HG03135 (cell line): ENCODE measurements at regions not wholly inside any gene's neighbourhood (a gene's known extent, or its start where the extent isn't known, plus 50 kb on each side); places are given as distances from the start of the nearest gene placed in this dataset.

Experiments used
- ATAC-seq: cut with Tn5 transposase; IDR thresholded peaks from one replicate; pipeline ENCODE4 v1.9.1; 2021; ENCODE audit warnings: mild to moderate bottlenecking, moderate library complexity; ENCODE audit not compliant: unreplicated experiment

DNA sequence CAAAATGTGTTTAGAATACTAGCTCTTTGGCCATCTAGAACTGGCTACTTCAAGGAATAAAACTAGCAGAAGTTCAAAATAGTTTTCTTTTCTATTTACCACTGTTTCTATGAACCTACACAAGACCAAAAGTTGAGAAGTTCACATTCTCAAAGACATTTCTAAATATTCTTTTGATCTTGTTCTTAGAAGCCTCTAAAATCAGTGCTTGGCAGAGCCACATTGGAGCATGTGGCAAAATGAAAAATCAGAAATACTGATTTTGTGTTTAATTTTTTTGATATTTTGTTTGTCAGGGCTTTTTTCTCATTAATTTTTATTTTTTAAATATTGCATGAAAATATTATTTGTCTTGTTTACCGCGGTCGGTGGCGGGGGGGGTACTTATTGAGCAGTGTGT lies 853.8 kb upstream of the INTU start:
- ATAC-seq: no peak

DNA sequence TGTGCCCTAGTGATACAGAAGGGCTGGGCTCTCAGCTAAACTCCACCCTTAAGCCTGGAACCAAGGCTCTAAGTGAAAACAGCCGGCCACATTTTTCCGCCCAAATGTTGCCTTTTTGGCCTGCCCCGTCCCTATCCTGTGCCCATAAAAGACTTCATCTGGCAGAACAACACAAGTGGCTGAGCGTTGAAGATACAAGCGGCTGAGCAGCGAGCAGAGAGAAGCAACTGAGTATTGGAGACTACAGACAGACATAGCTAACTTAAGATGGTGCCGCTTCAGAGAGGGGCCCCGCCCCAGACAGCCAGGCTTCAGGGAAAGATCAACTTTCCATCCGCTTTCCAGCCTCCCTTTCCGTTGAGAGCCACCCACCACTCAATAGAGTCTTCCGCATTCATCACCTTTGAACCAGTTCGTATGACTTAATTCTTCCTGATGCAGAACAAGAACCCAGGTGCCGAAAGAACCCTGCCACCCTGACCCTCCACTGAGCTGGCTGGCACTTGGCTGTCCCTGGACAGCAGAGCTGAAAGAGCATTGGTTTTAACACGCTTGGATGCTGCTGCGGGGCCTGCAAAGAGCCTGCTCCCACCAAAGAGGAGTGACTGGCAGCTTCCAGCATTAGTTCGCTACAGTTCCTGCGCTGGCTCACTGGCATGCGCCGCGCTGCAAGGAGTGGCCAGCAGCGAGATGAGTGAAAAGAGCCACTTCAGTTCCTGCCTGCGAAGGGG lies 853.2 kb upstream of the INTU start:
- no peak for ATAC-seq

DNA sequence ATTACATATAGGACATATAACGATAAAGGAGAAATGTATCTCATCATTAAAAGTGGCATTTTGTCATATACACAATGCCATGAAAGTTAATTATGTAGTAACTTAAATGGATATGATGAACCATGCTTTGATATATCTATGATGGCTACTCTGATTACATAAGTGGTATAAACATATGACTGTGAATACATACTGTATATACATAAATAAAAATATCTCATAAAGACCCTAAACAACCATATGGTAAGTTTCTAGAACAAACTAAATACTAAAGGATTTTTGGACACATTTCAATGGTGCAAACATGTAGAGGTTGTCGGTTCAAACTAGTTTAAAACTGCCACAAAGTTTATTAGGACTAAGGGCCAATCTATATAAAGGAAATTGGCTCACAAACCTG lies 849.6 kb upstream of the INTU start:
- ATAC-seq: no peak

DNA sequence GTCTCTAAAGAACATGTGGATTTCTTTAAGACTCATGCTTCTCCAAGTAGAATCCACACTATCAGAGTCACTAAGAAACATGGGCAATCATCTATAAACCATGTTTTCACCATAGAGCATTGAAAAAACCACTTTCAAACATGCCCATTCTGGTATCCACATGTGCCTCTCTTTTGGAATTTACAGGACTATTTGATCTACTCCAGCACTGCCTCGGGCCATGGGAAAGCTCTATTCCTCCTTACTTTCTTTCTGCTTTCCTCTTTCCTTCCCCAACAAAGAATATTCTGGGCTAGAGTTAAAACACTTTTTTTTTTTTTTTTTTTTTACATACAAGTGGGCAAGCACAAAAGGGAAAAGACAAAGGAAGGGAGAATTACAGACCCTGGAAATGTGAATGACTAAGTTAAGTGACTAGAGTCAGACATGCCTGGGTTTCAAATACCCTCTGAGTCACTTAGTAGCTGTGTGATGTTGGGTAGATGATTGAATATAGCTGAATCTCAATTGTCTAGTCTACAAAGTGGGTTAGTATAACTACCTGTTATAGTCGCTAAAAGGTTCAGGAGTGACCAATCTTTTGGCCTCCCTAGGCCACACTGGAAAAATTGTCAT lies 847.7 kb upstream of the INTU start:
- no peak for ATAC-seq

DNA sequence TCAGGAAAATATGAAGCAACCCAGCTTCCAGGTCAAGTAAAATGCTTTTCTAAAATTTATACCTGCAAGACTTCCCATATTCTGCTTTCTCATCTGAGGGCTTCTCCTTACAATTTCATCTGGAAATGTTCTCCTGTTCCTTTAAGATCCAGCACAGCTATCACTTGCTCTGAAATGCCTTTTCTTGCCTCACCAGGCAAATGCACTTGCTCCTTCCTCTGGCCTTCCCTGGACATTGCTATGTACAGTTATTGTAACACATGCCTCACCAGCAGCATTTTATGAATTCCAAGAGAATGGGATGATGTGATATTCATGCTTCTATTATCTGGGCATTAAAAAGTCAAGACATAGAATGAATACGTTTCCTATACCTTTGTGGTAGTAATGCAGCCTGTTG lies 842.1 kb upstream of the INTU start:
- ATAC-seq: no peak

DNA sequence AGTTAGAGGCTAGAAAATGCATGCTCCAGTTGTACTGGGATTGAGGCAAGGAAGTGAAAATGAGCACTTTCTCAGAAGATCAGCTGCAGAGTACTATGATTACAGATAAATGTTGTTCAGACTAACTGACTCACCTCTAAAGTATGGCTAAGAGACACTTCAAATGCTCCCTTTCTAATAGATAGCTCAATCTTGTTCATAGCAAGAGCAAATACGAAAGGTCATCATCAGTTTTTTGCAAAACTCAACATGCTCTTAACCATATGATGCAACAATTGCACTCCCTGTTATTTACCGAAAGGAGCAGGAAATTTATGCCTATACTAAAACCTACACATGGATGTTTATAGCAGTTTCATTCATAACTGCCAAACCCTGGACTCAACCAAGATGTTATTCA lies 838.4 kb upstream of the INTU start:
- no peak for ATAC-seq

DNA sequence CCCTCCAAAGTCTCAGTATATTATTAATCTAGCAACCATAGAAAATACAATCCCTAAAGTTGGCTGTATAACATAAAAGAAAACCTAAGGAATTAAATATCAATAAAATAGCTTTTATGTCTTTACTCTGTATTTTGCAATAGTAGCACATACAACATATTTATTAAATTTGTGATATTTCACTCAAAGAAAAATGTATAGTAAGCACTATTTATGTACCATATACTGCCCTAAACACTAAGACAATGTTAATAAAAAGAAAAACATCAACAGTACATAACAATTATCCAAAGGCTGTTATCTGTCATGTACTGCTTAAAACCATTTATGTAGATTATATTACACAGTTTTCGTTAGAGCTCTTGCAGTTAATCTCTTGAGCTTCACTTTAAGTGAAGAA lies 834.5 kb upstream of the INTU start:
- ATAC-seq: no peak

DNA sequence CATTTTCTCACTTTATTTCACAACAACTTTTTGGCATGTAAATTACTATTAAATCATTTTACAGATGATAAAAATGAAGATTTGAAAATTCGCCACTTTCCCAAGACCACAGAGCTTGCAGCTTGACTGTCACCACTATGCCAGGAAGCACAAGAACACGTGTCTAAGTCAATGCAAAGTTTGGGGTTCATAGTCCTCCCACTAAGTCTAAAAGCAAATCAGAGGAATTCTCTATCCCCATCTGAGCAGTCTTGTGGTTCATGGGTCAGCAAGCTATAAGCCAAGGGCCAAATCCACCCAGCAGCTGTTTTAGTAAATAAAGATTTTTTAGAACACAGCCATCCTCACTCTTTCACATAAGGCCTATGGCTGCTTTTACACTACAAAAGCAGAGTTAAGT lies 833.3 kb upstream of the INTU start:
- no peak for ATAC-seq

DNA sequence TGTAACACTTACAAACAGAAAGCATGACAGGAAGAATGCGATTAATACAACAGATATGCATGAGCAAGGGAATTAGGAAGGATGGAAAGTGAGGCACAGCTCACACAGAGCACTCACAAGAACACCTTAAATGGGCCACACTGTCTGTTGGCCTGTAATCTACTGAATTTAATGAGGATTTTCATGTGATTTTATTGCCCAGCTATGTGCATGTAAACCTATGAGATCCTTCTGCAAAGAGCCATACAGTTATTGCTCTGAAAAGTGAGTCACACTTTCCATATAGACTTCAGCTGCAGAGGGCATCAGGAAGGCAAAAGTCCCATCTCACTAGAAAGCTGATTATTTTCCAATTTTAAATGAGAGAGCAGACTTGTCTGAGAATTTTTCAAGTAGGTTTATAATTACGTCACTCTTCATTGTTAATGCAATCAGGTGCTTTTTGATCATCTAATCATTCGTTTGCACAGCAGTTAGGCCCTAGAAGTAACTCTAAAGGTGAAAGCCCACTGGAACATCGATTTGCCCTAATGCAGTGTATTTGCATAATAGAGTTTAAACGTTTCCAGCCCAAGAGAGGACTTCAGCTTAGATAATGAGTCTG lies 832.7 kb upstream of the INTU start:
- ATAC-seq: no peak

DNA sequence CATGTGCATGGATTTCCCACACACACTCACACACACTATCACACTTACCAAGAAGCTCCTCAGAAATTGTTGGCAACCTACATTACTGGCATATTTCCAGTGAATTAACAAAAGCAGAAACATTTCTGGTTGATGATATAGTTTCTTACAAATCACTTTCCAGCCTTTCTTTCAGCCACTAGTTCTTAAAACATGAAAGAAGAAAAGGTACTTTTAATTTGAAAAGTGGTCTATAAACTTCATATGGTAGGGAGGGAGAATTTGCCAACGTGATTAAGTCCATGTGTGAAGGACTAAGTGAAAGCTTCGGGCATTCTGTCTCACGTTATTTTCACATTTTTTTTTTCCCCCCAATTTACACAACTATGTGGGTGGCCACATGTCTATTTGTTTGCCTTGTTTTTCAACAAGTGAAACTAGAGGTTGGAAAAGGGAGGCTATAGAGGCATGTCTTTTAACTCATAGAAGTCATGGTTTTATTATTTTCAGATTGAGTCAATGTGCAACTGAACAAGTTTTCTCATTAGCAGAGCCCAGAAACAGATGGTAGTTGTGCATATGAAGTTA lies 832.1 kb upstream of the INTU start:
- no peak for ATAC-seq

DNA sequence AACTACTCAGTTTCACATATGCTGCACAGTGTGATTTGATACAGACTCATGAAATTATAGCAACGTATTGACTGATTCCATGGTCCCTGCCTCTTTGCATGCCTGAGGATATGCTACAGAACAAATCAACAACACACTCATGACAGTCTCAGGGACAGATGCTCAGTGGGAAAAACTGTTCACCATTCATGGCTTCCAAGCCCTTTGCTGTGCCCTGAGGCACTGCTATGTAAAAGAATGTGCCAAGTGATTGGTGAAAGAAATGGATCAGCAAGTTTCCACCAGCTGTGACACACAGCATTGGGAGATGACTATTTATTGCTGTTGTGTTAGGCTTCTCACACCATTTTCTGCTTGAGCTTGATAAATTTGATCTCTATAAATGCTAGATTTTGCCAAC lies 825.6 kb upstream of the INTU start:
- no peak for ATAC-seq

DNA sequence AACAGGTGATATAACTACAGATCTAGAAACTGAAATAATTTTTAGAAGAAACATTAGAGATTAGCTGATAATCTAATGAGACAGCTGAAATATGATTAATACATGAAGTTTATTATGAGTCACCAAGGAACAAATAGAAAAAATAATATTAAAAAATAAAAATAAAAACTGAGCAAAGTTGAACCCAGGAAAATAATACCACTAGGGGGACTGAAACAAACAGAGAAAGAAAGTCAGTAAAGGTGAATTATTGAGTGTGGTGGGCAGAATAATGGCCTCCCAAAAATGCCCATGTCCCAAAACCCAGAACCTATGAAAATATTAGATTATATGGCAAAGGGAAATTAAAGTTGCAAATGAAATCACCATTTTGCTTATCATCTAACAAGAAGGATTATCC lies 820.7 kb upstream of the INTU start:
- ATAC-seq: no peak

DNA sequence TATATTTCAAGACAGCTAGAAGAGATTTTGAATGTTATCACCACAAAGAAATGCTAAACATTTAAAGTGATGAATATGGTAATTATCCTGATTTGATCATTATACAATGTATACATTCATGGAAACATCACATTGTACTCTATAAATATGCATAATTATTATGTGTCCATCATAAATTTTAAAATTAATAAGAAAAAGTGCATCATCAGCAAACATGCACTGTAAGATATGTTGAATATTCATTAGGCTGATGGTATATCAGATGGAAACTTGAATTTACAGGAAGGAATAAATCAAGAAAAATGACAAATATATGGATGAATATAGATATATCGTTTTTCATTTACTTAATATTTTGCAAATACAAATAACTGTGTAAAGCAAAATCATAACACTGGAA lies 812.1 kb upstream of the INTU start:
- ATAC-seq: no peak

DNA sequence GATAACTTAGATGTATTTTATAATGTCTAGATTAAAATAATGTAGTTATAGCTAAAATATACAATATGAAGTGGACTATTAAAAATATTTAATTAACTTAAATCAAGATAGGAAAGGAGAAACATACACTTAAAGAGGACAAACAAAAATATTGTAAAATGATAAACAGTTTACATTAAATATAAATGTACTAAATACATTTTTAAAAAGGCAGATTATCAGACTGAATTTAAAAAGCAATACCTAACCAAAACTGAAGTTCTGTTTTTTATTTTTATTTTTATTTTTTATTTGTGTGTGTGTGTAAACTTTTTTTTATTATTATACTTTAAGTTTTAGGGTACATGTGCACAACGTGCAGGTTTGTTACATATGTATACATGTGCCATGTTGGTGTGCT lies 811.6 kb upstream of the INTU start:
- ATAC-seq: no peak

DNA sequence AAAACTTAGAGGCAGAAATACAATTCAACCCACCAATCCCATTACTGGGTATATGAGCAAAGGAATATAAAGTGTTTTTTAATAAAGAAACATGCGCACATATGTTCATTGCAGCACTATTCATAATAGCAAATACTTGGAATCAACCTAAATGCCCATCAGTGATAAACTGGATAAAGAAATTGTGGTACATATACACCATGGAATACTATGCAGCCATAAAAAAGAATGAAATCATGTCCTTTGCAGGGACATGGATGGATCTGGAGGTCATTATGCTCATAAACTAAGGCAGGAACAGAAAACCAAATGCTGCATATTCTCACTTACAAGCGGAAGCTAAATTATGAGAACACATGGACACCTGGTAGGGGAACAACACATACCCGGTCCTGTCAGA lies 807.7 kb upstream of the INTU start:
- ATAC-seq: no peak

DNA sequence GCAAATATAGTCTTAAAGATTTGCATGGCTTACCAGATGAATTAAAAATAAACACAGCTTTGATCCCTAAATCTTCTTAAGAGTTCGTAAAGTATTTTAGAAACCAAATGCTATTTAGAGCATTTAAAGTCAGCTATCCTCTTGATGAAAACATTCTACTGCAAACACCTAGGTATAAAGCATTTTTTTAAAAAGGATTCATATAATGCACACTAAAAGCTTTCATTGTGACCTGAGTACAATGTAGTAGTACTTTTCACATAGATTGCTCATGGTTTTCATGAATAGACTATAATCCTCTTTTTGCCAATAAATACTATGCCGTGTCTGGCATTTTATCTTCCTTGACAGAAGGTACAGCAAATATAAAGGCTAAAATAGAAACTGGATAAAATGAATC lies 805.1 kb upstream of the INTU start:
- no peak for ATAC-seq

DNA sequence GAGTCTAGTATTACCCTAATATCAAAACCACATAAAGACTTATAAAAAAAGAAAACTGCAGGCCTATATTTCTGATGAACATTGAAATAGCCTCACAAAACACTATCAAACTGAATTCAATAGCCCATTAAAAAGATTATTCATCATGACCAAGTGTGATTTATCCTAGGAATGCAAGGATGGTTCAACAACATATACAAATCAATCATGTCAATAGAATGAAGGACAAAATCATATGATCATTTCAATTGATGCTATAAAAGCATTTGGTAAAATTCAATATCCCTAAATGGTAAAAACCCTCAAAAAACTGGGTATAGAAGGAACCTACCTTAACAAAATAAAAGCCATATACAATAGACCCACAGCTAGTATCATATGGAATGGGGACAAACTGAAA lies 797.9 kb upstream of the INTU start:
- ATAC-seq: no peak

DNA sequence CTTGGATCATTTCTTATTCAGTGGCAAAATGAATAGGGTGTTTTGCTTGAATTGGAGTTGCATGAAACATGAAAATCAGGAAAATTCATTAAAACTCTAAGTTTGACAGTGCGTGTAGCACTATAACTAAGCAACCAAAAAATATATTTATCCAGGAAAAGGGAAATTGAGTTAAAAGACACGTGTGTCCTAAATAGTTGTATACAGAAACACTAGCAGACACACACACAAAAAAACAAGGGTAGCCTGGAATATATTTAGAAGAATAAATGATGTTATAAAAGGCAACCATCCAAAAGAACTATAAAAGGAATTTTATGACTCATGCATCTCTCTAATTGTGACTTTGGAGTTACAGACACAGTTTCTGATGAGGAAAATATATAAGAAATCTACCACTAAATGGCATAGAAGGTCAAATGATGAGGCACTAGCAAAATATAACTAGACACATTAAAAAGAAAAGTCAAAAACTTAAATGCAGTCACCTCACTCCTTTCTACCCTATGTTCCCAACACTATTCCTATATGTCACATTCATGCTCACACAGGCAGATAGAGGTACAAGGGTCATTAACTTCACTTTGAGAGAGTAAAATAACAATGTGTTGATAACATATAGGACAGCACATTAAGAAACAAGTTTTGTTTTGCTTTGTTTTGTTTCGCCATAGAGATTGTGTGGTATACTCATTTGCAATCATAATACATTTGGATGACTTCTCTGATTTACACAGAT lies 793.6 kb upstream of the INTU start:
- ATAC-seq: no peak

DNA sequence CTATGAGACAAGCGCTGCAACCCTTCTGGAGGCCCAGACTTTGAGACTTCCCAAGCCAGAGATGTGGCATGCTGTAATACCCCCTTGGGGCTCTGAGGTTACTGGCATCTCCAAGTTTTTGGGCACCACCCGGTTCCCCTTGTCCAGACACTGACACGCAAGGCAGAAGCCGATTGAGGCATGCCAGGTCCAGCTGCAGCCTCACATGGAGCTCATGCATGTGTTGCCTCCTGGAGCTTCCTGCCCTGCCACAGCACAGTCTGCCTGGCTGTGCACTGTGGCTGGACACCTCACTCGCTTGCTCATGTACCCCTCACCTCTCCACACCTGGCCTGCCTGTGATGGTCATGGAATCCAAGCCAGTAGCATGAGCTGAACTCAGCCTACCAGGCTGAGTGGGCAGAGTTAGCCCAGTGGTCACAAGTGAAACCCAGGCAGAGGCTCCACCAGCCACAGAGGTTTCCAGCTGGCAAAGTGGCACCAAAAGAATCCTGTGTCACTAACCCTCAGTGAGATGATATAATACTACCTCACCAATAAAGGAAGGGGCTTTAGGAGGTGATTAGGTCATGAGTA lies 789.2 kb upstream of the INTU start:
- no peak for ATAC-seq

DNA sequence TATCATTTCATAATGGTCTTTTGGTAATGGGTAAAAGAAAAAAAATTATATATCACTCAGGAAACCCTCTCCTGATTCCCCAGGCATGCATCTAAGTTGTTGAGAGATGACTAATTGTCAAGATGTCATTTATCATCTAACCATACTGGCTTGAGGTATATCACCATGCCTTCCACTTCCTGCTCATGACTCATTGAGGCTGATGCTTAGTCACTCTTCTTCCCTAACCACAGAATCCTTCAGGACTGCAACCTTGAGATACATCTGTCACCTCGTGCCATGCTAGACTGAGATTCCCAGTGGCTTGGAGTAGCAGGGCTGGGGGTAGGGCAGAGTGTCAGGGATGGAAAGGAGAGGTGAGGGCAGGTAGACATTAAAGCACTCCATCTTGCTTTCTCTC lies 782.5 kb upstream of the INTU start:
- ATAC-seq: no peak

DNA sequence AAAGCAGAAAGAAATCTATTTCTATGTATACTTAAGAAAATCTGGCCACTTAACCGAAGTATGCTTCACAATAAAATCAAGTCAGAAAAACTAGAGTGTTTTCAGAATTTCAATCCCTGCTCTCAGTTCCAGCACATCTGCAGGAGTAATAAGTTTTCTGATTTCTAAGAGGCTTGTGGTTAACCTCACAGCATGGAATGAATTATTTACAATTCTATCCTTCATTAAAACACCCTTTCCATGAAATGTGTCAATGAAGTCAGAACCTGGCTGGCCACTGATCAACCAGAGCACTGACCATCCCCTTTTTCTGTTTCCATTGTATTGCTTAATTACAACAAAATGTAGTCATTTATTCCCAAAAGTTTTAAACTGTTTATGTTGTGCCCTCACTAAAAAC lies 781.4 kb upstream of the INTU start:
- ATAC-seq: no peak
